ENCODE measurements at regions not wholly inside any gene's neighbourhood (a gene's known extent, or its start where the extent isn't known, plus 50 kb on each side); places are given as distances from the start of the nearest gene placed in this dataset.

DNA sequence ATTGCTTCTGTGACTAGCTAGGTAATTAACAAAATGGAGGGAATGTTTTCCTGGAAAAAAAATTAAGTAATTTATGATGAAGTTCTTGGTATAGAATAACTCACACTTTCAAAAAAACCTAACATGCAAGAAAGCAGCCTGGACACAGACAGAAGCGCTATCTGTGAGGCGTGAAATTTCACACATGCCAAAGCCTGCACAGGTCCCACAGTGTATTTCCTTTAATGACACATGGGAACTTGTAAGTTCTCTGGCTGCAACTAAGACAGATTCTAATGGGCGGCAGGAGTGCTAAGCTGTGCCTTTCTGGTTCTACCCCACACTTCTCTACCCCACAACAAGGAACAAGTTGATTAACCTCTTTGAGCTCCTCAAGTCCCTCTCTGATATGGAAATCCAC lies 84.9 kb upstream of the NEO1 start:
- peaks cover 0 to 5% (median 0%) of the 10 kb centered on the region in 5 donors for H3K9me3 ChIP-seq (ENCODE audit: control insufficient read depth in 5 of 5, low read length in 5 of 5)
- H3K27me3 ChIP-seq (ENCODE audit: control insufficient read depth in 5 of 5, insufficient read depth in 4 of 5, low read length in 5 of 5), result peaks cover 0 to 4% (median 2%) of the 10 kb centered on the region in 5 donors
- no peak overlapping the region for H3K4me3 ChIP-seq (ENCODE audit: low read depth in 1 of 5, low read length in 5 of 5)
- H3K36me3 ChIP-seq (ENCODE audit: control insufficient read depth in 5 of 5, insufficient read depth in 5 of 5, low read length in 5 of 5), result no peaks in the 10 kb centered on the region
- H3K9ac ChIP-seq (ENCODE audit: low read length in 5 of 5), result no peak overlapping the region
- no peak overlapping the region for H3K27ac ChIP-seq (ENCODE audit: low read depth, low read length)
- peaks cover 1 to 18% (median 9%) of the 10 kb centered on the region in 5 donors for H3K4me1 ChIP-seq (ENCODE audit: control insufficient read depth in 5 of 5, insufficient read depth in 5 of 5, low read length in 5 of 5)

DNA sequence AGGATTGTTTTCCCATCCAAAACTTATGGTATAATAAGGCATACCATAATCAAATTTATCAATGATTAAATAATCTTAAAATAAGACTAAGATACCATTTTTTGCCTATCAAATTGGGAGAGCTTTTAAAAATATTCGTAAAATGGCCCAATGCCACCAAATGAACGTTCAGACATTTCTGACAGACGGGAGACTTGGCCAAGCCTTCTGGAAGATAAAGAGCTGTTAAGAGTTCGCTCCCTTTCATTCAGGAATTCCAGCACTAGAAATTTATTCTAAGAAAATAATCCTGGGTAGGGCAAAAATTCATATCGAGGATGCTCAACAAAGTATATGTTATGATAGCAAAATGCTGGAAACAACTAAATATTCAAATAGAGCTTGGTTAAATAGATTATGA lies 85.6 kb upstream of the NEO1 start:
- no peak overlapping the region for H3K4me3 ChIP-seq (ENCODE audit: low read depth in 1 of 5, low read length in 5 of 5)
- no peak overlapping the region for H3K27ac ChIP-seq (ENCODE audit: low read depth, low read length)
- H3K9ac ChIP-seq (ENCODE audit: low read length in 5 of 5), result no peak overlapping the region
- peaks cover 0 to 5% (median 0%) of the 10 kb centered on the region in 5 donors for H3K9me3 ChIP-seq (ENCODE audit: control insufficient read depth in 5 of 5, low read length in 5 of 5)
- H3K4me1 ChIP-seq (ENCODE audit: control insufficient read depth in 5 of 5, insufficient read depth in 5 of 5, low read length in 5 of 5), result peaks cover 1 to 12% (median 8%) of the 10 kb centered on the region in 5 donors
- peaks cover 0 to 4% (median 2%) of the 10 kb centered on the region in 5 donors for H3K27me3 ChIP-seq (ENCODE audit: control insufficient read depth in 5 of 5, insufficient read depth in 4 of 5, low read length in 5 of 5)
- H3K36me3 ChIP-seq (ENCODE audit: control insufficient read depth in 5 of 5, insufficient read depth in 5 of 5, low read length in 5 of 5), result no peaks in the 10 kb centered on the region

DNA sequence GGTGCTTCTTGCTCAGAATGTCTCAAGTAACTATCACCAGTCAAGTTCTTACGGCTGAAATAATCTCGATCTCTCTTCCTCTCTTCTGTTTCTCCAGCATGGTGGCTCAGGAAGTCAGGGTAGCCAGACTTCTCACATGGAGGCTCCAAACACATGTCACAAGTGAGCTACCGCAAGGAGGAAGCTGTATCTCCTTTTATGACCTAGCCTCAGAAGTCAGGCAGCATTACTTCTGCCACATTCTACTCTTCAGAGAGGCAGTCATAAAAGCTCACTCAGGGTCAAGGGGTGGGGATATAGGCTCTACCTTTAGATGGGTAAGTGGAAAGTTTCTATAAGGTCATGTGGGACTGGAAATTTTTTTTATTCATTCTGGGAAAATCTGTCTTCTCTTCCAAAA lies 86.6 kb upstream of the NEO1 start:
- H3K9me3 ChIP-seq (ENCODE audit: control insufficient read depth in 5 of 5, low read length in 5 of 5), result peaks cover 0 to 5% (median 0%) of the 10 kb centered on the region in 5 donors
- H3K27ac ChIP-seq (ENCODE audit: low read depth, low read length), result no peak overlapping the region

DNA sequence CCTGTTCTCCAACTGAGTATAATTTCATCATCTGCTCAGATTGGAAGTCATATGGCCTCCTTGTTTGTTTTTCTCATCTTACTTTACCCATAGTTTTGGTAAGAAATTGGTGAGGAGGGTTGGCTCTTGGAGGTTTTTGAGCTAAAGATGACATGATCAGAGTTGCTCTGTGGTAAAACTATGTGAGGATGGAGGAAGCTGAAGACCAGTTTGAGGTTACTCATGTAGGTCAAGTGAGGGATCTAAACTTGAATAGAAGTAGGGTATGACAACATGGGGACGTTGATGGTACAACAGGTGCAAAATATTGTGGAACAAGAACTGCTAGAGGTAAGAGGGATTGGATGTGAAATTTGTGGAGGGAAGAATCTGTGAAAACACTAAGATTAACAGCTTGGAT lies 87.7 kb upstream of the NEO1 start:
- H3K9ac ChIP-seq (ENCODE audit: low read length in 5 of 5), result no peak overlapping the region
- peaks cover 0 to 5% (median 0%) of the 10 kb centered on the region in 5 donors for H3K9me3 ChIP-seq (ENCODE audit: control insufficient read depth in 5 of 5, low read length in 5 of 5)
- no peak overlapping the region for H3K27ac ChIP-seq (ENCODE audit: low read depth, low read length)
- peaks cover 0 to 4% (median 0%) of the 10 kb centered on the region in 5 donors for H3K27me3 ChIP-seq (ENCODE audit: control insufficient read depth in 5 of 5, insufficient read depth in 4 of 5, low read length in 5 of 5)
- no peak overlapping the region for H3K4me3 ChIP-seq (ENCODE audit: low read depth in 1 of 5, low read length in 5 of 5)
- H3K4me1 ChIP-seq (ENCODE audit: control insufficient read depth in 5 of 5, insufficient read depth in 5 of 5, low read length in 5 of 5), result peaks cover 0 to 3% (median 0%) of the 10 kb centered on the region in 5 donors
- no peaks in the 10 kb centered on the region for H3K36me3 ChIP-seq (ENCODE audit: control insufficient read depth in 5 of 5, insufficient read depth in 5 of 5, low read length in 5 of 5)

More for the DNA sequence above, 86.6 kb upstream of the NEO1 start:
- Histone ChIP-seq H3K9ac (ENCODE audit: low read length in 5 of 5) (no peak overlapping the region), H3K4me1 (ENCODE audit: control insufficient read depth in 5 of 5, insufficient read depth in 5 of 5, low read length in 5 of 5) (peaks cover 0 to 3% (median 0%) of the 10 kb centered on the region in 5 donors), H3K36me3 (ENCODE audit: control insufficient read depth in 5 of 5, insufficient read depth in 5 of 5, low read length in 5 of 5) (no peaks in the 10 kb centered on the region), H3K4me3 (ENCODE audit: low read depth in 1 of 5, low read length in 5 of 5) (no peak overlapping the region), H3K27me3 (ENCODE audit: control insufficient read depth in 5 of 5, insufficient read depth in 4 of 5, low read length in 5 of 5) (peaks cover 0 to 4% (median 0%) of the 10 kb centered on the region in 5 donors)

DNA sequence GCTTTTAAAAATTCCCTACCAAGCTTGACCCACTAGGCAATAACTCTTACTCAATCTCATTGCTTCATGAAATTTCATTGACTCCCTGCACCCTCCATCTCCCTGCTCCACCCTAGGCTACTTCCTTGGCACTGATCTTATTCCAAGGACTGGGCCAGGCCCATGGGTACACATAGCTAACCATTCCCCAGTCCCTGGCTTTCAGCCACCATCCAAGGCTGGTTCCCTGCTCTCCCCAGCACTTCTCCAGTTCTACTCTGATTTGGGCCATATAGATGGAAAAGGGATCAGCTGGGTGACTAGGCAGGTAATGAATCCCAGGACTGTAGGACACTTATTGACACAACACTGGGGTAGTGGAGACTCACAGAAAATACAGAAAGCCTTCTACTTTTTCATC lies 88.1 kb upstream of the NEO1 start:
- H3K36me3 ChIP-seq (ENCODE audit: control insufficient read depth in 5 of 5, insufficient read depth in 5 of 5, low read length in 5 of 5), result no peaks in the 10 kb centered on the region
- H3K27me3 ChIP-seq (ENCODE audit: control insufficient read depth in 5 of 5, insufficient read depth in 4 of 5, low read length in 5 of 5), result peaks cover 0 to 4% (median 0%) of the 10 kb centered on the region in 5 donors
- no peak overlapping the region for H3K4me3 ChIP-seq (ENCODE audit: low read depth in 1 of 5, low read length in 5 of 5)
- no peak overlapping the region for H3K27ac ChIP-seq (ENCODE audit: low read depth, low read length)
- H3K9me3 ChIP-seq (ENCODE audit: control insufficient read depth in 5 of 5, low read length in 5 of 5), result peaks cover 0 to 5% (median 0%) of the 10 kb centered on the region in 5 donors
- peaks cover 0 to 3% (median 0%) of the 10 kb centered on the region in 5 donors for H3K4me1 ChIP-seq (ENCODE audit: control insufficient read depth in 5 of 5, insufficient read depth in 5 of 5, low read length in 5 of 5)
- no peak overlapping the region for H3K9ac ChIP-seq (ENCODE audit: low read length in 5 of 5)

DNA sequence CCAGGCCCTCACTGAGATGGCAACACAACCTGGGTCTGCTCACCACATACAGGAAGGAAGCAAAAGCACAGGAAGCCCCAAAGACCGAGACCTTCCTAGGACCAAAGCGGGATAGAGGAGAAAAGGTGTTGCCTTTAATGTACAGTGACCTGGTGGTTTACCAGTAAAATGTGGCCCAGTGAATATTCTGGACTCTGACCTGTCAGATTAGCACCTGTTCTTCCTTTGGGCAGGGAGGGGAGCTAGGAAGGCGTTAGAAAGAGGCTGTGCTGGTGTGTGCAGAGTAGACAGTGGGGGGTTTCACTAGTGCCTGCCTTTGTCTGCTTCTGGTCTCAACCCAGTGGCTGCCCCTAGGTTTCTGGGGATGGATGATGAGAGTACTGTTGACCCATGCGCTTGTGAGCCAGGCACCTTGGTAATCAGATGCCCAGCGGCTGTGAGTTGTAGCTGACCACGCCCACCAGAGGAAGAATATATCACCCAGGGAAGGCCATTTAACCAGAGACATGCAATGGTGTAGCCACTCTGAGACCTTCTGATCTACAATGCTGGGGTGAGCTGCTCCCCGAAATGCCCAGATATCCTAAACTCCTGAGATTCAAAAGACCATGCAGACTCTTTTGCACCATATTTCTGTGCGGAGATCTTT lies 90.1 kb upstream of the NEO1 start:
- H3K9me3 ChIP-seq (ENCODE audit: control insufficient read depth in 5 of 5, low read length in 5 of 5), result peaks cover 0 to 5% (median 0%) of the 10 kb centered on the region in 5 donors
- H3K9ac ChIP-seq (ENCODE audit: low read length in 5 of 5), result no peak overlapping the region
- H3K4me3 ChIP-seq (ENCODE audit: low read depth in 1 of 5, low read length in 5 of 5), result no peak overlapping the region
- H3K27me3 ChIP-seq (ENCODE audit: control insufficient read depth in 5 of 5, insufficient read depth in 4 of 5, low read length in 5 of 5), result no peaks in the 10 kb centered on the region
- H3K36me3 ChIP-seq (ENCODE audit: control insufficient read depth in 5 of 5, insufficient read depth in 5 of 5, low read length in 5 of 5), result no peaks in the 10 kb centered on the region
- H3K27ac ChIP-seq (ENCODE audit: low read depth, low read length), result no peak overlapping the region
- H3K4me1 ChIP-seq (ENCODE audit: control insufficient read depth in 5 of 5, insufficient read depth in 5 of 5, low read length in 5 of 5), result peaks cover 0 to 8% (median 0%) of the 10 kb centered on the region in 5 donors

DNA sequence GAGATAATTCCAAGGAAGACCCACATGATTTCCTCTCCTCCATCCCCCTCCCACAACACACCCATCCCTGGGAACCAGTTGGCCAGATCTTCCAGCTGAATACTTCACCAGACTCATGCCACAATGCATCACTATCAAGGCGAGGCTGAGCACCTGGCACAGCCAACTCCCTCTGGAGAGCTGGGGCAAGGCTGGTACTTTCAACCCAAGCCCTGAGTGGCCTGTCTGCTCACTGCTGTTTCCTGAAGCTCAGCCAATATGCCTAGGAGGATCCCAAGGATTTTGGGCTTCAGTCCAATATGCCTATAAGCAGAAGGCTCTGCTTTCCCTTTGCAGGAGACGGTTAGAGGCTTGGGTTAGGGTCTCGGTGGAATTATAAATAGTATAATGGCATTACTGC lies 90.9 kb upstream of the NEO1 start:
- H3K4me3 ChIP-seq (ENCODE audit: low read depth in 1 of 5, low read length in 5 of 5), result no peak overlapping the region
- H3K4me1 ChIP-seq (ENCODE audit: control insufficient read depth in 5 of 5, insufficient read depth in 5 of 5, low read length in 5 of 5), result peaks cover 0 to 8% (median 0%) of the 10 kb centered on the region in 5 donors
- no peak overlapping the region for H3K27ac ChIP-seq (ENCODE audit: low read depth, low read length)
- H3K9ac ChIP-seq (ENCODE audit: low read length in 5 of 5), result no peak overlapping the region
- no peaks in the 10 kb centered on the region for H3K27me3 ChIP-seq (ENCODE audit: control insufficient read depth in 5 of 5, insufficient read depth in 4 of 5, low read length in 5 of 5)
- no peaks in the 10 kb centered on the region for H3K36me3 ChIP-seq (ENCODE audit: control insufficient read depth in 5 of 5, insufficient read depth in 5 of 5, low read length in 5 of 5)
- H3K9me3 ChIP-seq (ENCODE audit: control insufficient read depth in 5 of 5, low read length in 5 of 5), result peaks cover 0 to 5% (median 0%) of the 10 kb centered on the region in 5 donors

DNA sequence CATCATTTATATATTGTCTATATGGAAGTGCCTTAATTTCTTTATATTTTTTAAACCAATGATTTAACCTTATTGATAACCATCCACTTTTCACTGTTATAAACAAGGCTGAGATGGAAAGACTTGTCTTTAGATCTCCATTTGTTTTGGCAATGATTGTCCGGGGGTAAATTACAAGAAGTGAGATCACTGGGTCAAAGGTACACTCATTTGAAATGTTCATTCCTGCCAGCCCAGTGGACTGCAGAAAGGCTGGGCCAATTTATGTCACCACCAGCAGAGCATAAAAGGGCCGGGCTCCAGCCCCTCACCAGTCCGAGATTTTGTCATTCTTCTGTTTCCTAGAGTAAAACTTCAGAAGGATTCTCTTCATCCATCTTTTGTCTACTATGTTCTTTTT lies 93.6 kb upstream of the NEO1 start:
- H3K4me3 ChIP-seq (ENCODE audit: low read depth in 1 of 5, low read length in 5 of 5), result no peak overlapping the region
- no peaks in the 10 kb centered on the region for H3K36me3 ChIP-seq (ENCODE audit: control insufficient read depth in 5 of 5, insufficient read depth in 5 of 5, low read length in 5 of 5)
- no peak overlapping the region for H3K27ac ChIP-seq (ENCODE audit: low read depth, low read length)
- H3K9ac ChIP-seq (ENCODE audit: low read length in 5 of 5), result no peak overlapping the region
- H3K4me1 ChIP-seq (ENCODE audit: control insufficient read depth in 5 of 5, insufficient read depth in 5 of 5, low read length in 5 of 5), result peaks cover 0 to 5% (median 0%) of the 10 kb centered on the region in 5 donors
- no peaks in the 10 kb centered on the region for H3K27me3 ChIP-seq (ENCODE audit: control insufficient read depth in 5 of 5, insufficient read depth in 4 of 5, low read length in 5 of 5)
- peaks cover 0 to 4% (median 0%) of the 10 kb centered on the region in 5 donors for H3K9me3 ChIP-seq (ENCODE audit: control insufficient read depth in 5 of 5, low read length in 5 of 5)

DNA sequence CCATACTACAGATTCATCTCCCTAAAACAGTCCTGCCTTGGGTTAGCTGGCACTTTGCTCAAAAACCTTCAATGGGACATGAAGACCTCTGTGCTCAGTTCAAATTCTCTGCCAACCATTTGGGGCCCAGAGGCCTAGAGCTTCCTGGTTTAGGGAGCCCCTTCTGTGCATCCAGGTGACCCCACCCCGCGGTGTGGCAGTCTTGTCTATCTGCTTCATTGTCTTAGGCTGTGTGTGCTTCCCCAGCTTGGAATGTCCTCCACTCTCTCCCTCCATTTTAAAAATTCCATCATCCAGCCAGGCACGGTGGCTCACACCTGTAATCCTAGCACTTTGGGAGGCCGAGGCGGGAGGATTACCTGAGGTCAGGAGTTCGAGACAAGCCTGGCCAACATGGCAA lies 99.0 kb upstream of the NEO1 start:
- Histone ChIP-seq H3K4me3 (ENCODE audit: low read depth in 1 of 5, low read length in 5 of 5) (no peak overlapping the region), H3K9ac (ENCODE audit: low read length in 5 of 5) (no peak overlapping the region), H3K27me3 (ENCODE audit: control insufficient read depth in 5 of 5, insufficient read depth in 4 of 5, low read length in 5 of 5) (no peaks in the 10 kb centered on the region), H3K9me3 (ENCODE audit: control insufficient read depth in 5 of 5, low read length in 5 of 5) (peaks cover 0 to 3% (median 0%) of the 10 kb centered on the region in 5 donors), H3K27ac (ENCODE audit: low read depth, low read length) (no peak overlapping the region), H3K4me1 (ENCODE audit: control insufficient read depth in 5 of 5, insufficient read depth in 5 of 5, low read length in 5 of 5) (peaks cover 0 to 10% (median 0%) of the 10 kb centered on the region in 5 donors), H3K36me3 (ENCODE audit: control insufficient read depth in 5 of 5, insufficient read depth in 5 of 5, low read length in 5 of 5) (no peaks in the 10 kb centered on the region)

DNA sequence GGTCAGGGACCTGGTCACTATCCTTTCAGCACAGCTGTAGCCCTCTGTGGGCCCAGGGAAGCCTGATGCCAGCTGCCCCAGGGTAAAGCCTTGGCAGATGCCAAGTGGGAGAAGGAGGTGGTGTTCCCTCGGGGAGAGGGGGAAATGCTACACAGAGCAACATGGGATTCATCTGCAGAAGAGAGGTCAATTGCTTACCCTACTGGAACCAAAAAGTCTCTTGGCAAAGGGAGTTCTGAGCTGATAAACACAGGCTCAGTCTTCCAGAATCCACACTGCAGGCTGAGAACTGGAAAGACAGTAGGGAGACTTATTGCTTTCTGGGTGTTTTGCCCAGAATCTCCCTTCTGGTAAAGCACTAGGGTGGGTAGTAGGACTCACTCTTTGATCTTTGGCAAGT lies 100.1 kb upstream of the NEO1 start:
- Histone ChIP-seq H3K27me3 (ENCODE audit: control insufficient read depth in 5 of 5, insufficient read depth in 4 of 5, low read length in 5 of 5) (no peaks in the 10 kb centered on the region), H3K4me3 (ENCODE audit: low read depth in 1 of 5, low read length in 5 of 5) (no peak overlapping the region), H3K4me1 (ENCODE audit: control insufficient read depth in 5 of 5, insufficient read depth in 5 of 5, low read length in 5 of 5) (peaks cover 0 to 10% (median 0%) of the 10 kb centered on the region in 5 donors), H3K9ac (ENCODE audit: low read length in 5 of 5) (no peak overlapping the region), H3K9me3 (ENCODE audit: control insufficient read depth in 5 of 5, low read length in 5 of 5) (peaks cover 0 to 9% (median 5%) of the 10 kb centered on the region in 5 donors), H3K36me3 (ENCODE audit: control insufficient read depth in 5 of 5, insufficient read depth in 5 of 5, low read length in 5 of 5) (no peaks in the 10 kb centered on the region), H3K27ac (ENCODE audit: low read depth, low read length) (no peak overlapping the region)

Data from subcutaneous abdominal adipose tissue (tissue), 5 donors.